AG09309 (cell line): ENCODE measurements at regions not wholly inside any gene's neighbourhood (a gene's known extent, or its start where the extent isn't known, plus 50 kb on each side); places are given as distances from the start of the nearest gene placed in this dataset.

Source experiments
- DNase-seq: peaks from one replicate; pipeline ENCODE4 v3.0.0-alpha.2; 2010; ENCODE audit warnings: low read depth
- H3K4me3 ChIP-seq: 2 replicates; pipeline ENCODE4 v1.5.1; 2011; ENCODE audit warnings: mild to moderate bottlenecking, low read depth, low read length, moderate library complexity; ENCODE audit not compliant: control insufficient read depth
- CTCF ChIP-seq: IDR thresholded peaks from 2 replicates; pipeline ENCODE4 v1.5.1; 2011; ENCODE audit warnings: mild to moderate bottlenecking, low read depth, low read length, inconsistent platforms; ENCODE audit not compliant: insufficient read depth, control insufficient read depth; ENCODE audit errors: missing control alignments

- no peak for TF ChIP-seq CTCF
- no peak for DNase-seq
- H3K4me3 ChIP-seq: no peak overlapping the region
Measured at GRCh38 chr7:153030976-153031375, 271.4 kb downstream of the ACTR3B start.

- no peak overlapping the region for H3K4me3 ChIP-seq
- no peak for DNase-seq
- TF ChIP-seq CTCF: no peak
Measured at GRCh38 chr7:153034791-153035190, 275.2 kb downstream of the ACTR3B start.

- H3K4me3 ChIP-seq: no peak overlapping the region
- DNase-seq: no peak
- no peak for TF ChIP-seq CTCF
Measured at GRCh38 chr7:153036396-153037063, 277.0 kb downstream of the ACTR3B start.

- H3K4me3 ChIP-seq: no peak overlapping the region
- DNase-seq: no peak
- no peak for TF ChIP-seq CTCF
Measured at GRCh38 chr7:153043440-153043839, 283.9 kb downstream of the ACTR3B start.

GRCh38 chr7:153044981-153045380 is 285.4 kb downstream of the ACTR3B start:
- H3K4me3 ChIP-seq: no peak overlapping the region
- TF ChIP-seq CTCF: no peak
- no peak for DNase-seq

GRCh38 chr7:153047079-153047959 is 287.8 kb downstream of the ACTR3B start:
- no peak for DNase-seq
- H3K4me3 ChIP-seq: no peak overlapping the region
- TF ChIP-seq CTCF: no peak
